GM21367 (cell line): ENCODE measurements at regions not wholly inside any gene's neighbourhood (a gene's known extent, or its start where the extent isn't known, plus 50 kb on each side); places are given as distances from the start of the nearest gene placed in this dataset.

Experiments used
- ATAC-seq: cut with Tn5 transposase; IDR thresholded peaks from one replicate; pipeline ENCODE4 v1.9.1; 2021; ENCODE audit not compliant: unreplicated experiment

GRCh38 chr21:25054689-25055088 is 552.6 kb downstream of the MRPL39 start:
- no peak for ATAC-seq

- ATAC-seq: peak; percentile 87
These were observed 567.6 kb downstream of the MRPL39 start for GRCh38 chr21:25039461-25040380.

- no peak for ATAC-seq
These were observed 570.5 kb downstream of the MRPL39 start for GRCh38 chr21:25036775-25037174.

GRCh38 chr21:25031750-25032149 is 575.5 kb downstream of the MRPL39 start:
- no peak for ATAC-seq

- no peak for ATAC-seq
These were observed 577.7 kb downstream of the MRPL39 start for GRCh38 chr21:25029580-25029979.

- no peak for ATAC-seq
These were observed 581.7 kb downstream of the MRPL39 start for GRCh38 chr21:25025596-25025995.

GRCh38 chr21:25024639-25025038 is 582.6 kb downstream of the MRPL39 start:
- no peak for ATAC-seq

- no peak for ATAC-seq
These were observed 601.9 kb downstream of the MRPL39 start for GRCh38 chr21:25005388-25005787.

GRCh38 chr21:25002676-25003075 is 604.6 kb downstream of the MRPL39 start:
- ATAC-seq: no peak

GRCh38 chr21:24995216-24995615 is 612.1 kb downstream of the MRPL39 start:
- ATAC-seq: peak; percentile 12

- ATAC-seq: peak; percentile 57
These were observed 612.6 kb downstream of the MRPL39 start for GRCh38 chr21:24994717-24995116.

- no peak for ATAC-seq
These were observed 617.8 kb downstream of the MRPL39 start for GRCh38 chr21:24989516-24989915.

GRCh38 chr21:24988941-24989340 is 618.3 kb downstream of the MRPL39 start:
- ATAC-seq: no peak

- ATAC-seq: no peak
These were observed 631.0 kb downstream of the MRPL39 start for GRCh38 chr21:24976238-24976637.

GRCh38 chr21:24969068-24969467 is 638.2 kb downstream of the MRPL39 start:
- ATAC-seq: no peak

GRCh38 chr21:24955275-24955961 is 651.9 kb downstream of the MRPL39 start:
- ATAC-seq: peak; percentile 92

GRCh38 chr21:24948186-24948585 is 659.1 kb downstream of the MRPL39 start:
- ATAC-seq: no peak

GRCh38 chr21:24945910-24946309 is 661.4 kb downstream of the MRPL39 start:
- no peak for ATAC-seq

GRCh38 chr21:24941316-24942185 is 665.7 kb downstream of the MRPL39 start:
- no peak for ATAC-seq

- no peak for ATAC-seq
These were observed 668.0 kb downstream of the MRPL39 start for GRCh38 chr21:24939291-24939690.

GRCh38 chr21:24938573-24938972 is 668.7 kb downstream of the MRPL39 start:
- ATAC-seq: no peak
